Esophagus squamous epithelium (tissue), 4 donors: ENCODE measurements at regions not wholly inside any gene's neighbourhood (a gene's known extent, or its start where the extent isn't known, plus 50 kb on each side); places are given as distances from the start of the nearest gene placed in this dataset.

Source experiments
- CTCF ChIP-seq, 6 experiments: fragments of 450-650 bp in 4 of 6; fragments of 200-600 bp in 2 of 6; sonication (generic) in 2 of 6; IDR thresholded peaks; one replicate each; pipeline ENCODE4 v1.5.1; 2016 to 2019; ENCODE audit warnings: antibody characterized with exemption in 6 of 6, mild to moderate bottlenecking in 4 of 6, moderate library complexity in 4 of 6
- POLR2A ChIP-seq, 4 donors: fragments of 450-650 bp; IDR thresholded peaks; one replicate each; pipeline ENCODE4 v1.6.1; 2017; ENCODE audit warnings: antibody characterized with exemption in 4 of 4, mild to moderate bottlenecking in 4 of 4, moderate library complexity in 3 of 4

- TF ChIP-seq CTCF (IDR thresholded peaks at IDR 0.05) (no peak), POLR2A (IDR thresholded peaks at IDR 0.05) (no peak)
These were observed 1907.6 kb upstream of the DEFB115 start for GRCh38 chr20:29349836-29350235.
